Pancreas (tissue), 10 donors: ENCODE measurements at regions not wholly inside any gene's neighbourhood (a gene's known extent, or its start where the extent isn't known, plus 50 kb on each side); places are given as distances from the start of the nearest gene placed in this dataset.

Source experiments
- ATAC-seq, 4 donors: fragments of 200-7000 bp; cut with Tn5 transposase; one replicate each; pipeline versions ENCODE4 v1.8.0 to v1.9.1; 2020; ENCODE audit warnings: mild to moderate bottlenecking in 4 of 4, moderate library complexity in 4 of 4
- DNase-seq, 6 donors: peaks; one replicate each; pipeline ENCODE4 v3.0.0-alpha.2; 2020
- FAIRE-seq: peaks from 2 replicates; lab custom pipeline; 2012; peaks lifted over from hg19 to GRCh38; lab: Jason Lieb, UNC
- H3K27ac ChIP-seq, 4 donors: fragments of 200-600 bp; sonication (generic); 1 replicate in 3 of 4; 2 replicates in 1 of 4; pipeline versions ENCODE4 v1.5.0 to v1.8.0; 2020
- H3K27me3 ChIP-seq, 4 donors: fragments of 200-600 bp; one replicate each; pipeline ENCODE4 v1.8.0; 2021
- H3K36me3 ChIP-seq, 3 donors: fragments of 200-600 bp; sonication (generic) in 1 of 3; one replicate each; pipeline versions ENCODE4 v1.5.0 to v1.8.0; 2020 to 2021
- H3K4me1 ChIP-seq, 3 donors: fragments of 200-600 bp; one replicate each; pipeline ENCODE4 v1.8.0; 2021
- H3K4me3 ChIP-seq, 4 donors: fragments of 200-600 bp; sonication (generic) in 2 of 4; one replicate each; pipeline versions ENCODE4 v1.5.0 to v1.8.0; 2020 to 2021
- H3K9me3 ChIP-seq, 4 donors: fragments of 200-600 bp; one replicate each; pipeline ENCODE4 v1.8.0; 2021
- WGBS, 2 donors: extraction: QIAGEN DNeasy Blood & Tissue Kit; methylation state at CpG; one replicate each; pipeline ENCODE4 v1.1.7; 2013; 5-methylcytosine and 5-hydroxymethylcytosine counted together
- intact Hi-C, 3 donors: fragments of 100-400 bp; cut with DNase I; formaldehyde crosslinking; loops; one replicate each; pipeline versions ENCODE4 v1.11.1 to v1.14.2; 2022
- TF ChIP-seq, protein P1 (sequence below), 4 donors: fragments of 200-600 bp; sonication (generic) in 3 of 4; IDR thresholded peaks; one replicate each; pipeline versions ENCODE4 v1.5.0 to v1.8.0; 2021; ENCODE audit warnings: antibody characterized with exemption in 4 of 4
- donor health status: healthy with polysubstance abuse.
- donor health status: DM: no; HTN: no; CAD: no; lungs with moderate emphysema.
- donor health status: DM: no; HTN: no; CAD: no.
- donor health status: control.
- donor health status: control.
- donor health status: Bipolar disorder and iron deficiency.
- donor health status: DM: yes; HTN: yes; CAD: no.
- donor health status: DM: no; HTN: no; CAD: no.
- donor health status: DM: no; HTN: no; CAD: no.
- donor health status: DM: yes; HTN: yes; CAD: no.

DNA sequence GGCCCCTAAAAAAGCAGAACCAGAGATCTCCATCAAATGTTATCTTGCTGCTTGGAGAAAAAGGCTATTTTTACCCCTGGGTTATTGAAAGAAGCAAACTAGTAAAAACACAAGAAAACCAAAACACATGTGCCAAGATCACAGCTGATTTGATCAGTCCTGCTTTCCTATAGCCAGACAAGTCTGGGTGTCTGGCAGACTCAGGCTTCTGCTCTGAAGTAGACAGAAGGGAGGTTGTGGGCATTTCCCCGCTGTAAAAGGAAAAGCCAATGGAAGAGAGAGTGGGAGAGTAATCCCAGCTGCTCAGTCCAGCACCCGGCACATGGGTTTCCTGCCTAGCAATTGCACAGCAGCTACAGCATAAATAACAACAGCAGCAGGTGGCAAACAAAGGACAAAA, 177.9 kb downstream of the PHLDA1 start:
- WGBS, 2 donors = 67 to 78% methylated on average over 2 of the region's 2 CpGs
- Histone ChIP-seq H3K27me3 (no peaks in the 10 kb centered on the region), H3K36me3 (no peaks in the 10 kb centered on the region), H3K4me3 (no peak overlapping the region), H3K4me1 (peaks cover 0 to 5% (median 0%) of the 10 kb centered on the region in 3 donors), H3K27ac (no peak overlapping the region), H3K9me3 (no peaks in the 10 kb centered on the region)
- no peak for FAIRE-seq
- no peak for DNase-seq
- intact Hi-C loops = no loop called here
- ATAC-seq = peak in 2 of 4 donors; percentile 18 to 44
- TF ChIP-seq, protein P1, sequence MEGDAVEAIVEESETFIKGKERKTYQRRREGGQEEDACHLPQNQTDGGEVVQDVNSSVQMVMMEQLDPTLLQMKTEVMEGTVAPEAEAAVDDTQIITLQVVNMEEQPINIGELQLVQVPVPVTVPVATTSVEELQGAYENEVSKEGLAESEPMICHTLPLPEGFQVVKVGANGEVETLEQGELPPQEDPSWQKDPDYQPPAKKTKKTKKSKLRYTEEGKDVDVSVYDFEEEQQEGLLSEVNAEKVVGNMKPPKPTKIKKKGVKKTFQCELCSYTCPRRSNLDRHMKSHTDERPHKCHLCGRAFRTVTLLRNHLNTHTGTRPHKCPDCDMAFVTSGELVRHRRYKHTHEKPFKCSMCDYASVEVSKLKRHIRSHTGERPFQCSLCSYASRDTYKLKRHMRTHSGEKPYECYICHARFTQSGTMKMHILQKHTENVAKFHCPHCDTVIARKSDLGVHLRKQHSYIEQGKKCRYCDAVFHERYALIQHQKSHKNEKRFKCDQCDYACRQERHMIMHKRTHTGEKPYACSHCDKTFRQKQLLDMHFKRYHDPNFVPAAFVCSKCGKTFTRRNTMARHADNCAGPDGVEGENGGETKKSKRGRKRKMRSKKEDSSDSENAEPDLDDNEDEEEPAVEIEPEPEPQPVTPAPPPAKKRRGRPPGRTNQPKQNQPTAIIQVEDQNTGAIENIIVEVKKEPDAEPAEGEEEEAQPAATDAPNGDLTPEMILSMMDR (IDR thresholded peaks at IDR 0.05) = no peak

DNA sequence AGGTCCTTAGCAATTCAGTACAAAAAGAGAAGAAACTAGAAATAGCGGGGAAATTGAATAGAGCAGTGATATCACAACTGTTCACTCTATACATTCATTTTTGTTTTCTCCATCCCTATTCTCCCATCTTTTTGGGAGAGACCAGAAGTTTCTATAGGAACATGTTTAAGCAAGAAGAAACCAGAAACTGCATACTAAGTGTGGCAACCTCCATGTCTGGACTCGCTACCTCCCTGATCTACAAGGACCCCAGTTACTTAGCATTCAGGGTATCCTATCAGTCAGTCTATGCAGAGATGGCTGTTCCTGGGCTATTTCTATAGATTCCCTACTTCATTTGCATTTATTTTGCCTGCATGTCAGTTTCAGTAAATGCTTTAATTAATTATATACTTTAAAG, 178.6 kb downstream of the PHLDA1 start:
- intact Hi-C loops = no loop called here
- DNase-seq (no peak), ATAC-seq (no peak), FAIRE-seq (no peak)
- Histone ChIP-seq H3K36me3 (no peaks in the 10 kb centered on the region), H3K27ac (no peak overlapping the region), H3K27me3 (no peaks in the 10 kb centered on the region), H3K4me1 (peaks cover 0 to 6% (median 0%) of the 10 kb centered on the region in 3 donors), H3K4me3 (no peak overlapping the region), H3K9me3 (no peaks in the 10 kb centered on the region)
- TF ChIP-seq, protein P1 (IDR thresholded peaks at IDR 0.05) = no peak
- 71 to 79% methylated on average over 2 of the region's 2 CpGs for whole genome bisulfite sequencing, 2 donors

DNA sequence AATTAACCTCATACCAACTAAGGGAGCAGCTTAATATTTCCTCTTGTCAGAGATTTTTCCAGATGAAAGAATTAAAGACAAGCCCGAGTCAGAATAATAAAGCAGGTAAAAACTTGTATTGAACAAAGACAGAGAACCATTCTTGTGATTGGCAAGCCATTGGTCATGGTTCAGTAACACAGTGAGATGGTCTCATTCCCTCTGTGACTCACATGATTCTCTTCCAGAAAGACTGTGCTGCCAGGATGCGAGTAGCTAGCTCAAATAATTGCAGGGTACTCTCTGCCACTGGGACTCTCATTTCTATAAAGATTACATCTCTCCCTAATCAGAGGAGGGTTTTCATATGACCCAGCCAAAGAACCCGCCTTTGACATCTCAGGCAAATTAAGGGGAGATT, 179.4 kb downstream of the PHLDA1 start:
- Histone ChIP-seq H3K4me1 (peaks cover 0 to 6% (median 0%) of the 10 kb centered on the region in 3 donors), H3K4me3 (no peak overlapping the region), H3K36me3 (no peaks in the 10 kb centered on the region), H3K27ac (no peak overlapping the region), H3K27me3 (no peaks in the 10 kb centered on the region), H3K9me3 (no peaks in the 10 kb centered on the region)
- no peak for DNase-seq
- FAIRE-seq = no peak
- intact Hi-C loops = no loop called here
- WGBS, 2 donors = 93 to 95% methylated on average over 3 of the region's 3 CpGs
- ATAC-seq = no peak
- TF ChIP-seq, protein P1 (IDR thresholded peaks at IDR 0.05) = no peak

DNA sequence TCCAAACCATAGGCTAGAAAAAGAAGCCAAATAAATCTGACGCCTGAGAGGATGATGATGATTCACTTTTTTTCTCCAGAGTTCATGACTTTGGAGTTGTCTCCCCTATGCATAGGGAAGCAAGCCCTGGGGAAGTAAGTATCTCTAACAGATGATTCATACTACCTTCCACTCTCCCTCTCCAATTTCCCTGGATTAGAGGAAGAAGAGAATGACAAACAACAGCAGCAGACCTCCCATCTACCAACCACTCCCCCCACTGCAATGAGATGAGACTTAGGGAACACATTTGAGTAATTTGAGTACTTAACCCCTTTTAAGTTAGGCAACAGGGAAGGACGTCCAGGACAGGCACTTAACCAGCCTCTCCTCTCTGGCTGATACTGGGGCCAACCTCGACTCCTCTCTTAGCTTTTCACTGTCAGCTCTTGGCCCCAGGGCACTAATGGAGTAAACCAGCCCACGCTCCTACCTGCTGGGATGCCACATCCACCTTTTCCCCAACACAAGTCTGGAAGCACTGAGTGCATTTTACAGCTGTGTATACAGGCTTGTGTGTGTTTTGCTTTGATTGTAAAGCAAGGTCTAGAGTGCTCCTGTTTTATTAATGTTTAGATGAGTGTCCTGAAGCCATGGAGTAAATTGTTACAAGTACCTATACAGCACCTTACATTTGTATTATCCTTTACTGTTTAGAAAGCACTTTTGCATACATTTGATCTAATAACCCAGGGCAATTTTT, 180.7 kb downstream of the PHLDA1 start:
- TF ChIP-seq, protein P1 (IDR thresholded peaks at IDR 0.05) = no peak
- 54% methylated on average over 4 of the region's 4 CpGs for WGBS, 2 donors
- no peaks in the 10 kb centered on the region for H3K9me3 ChIP-seq
- no peak overlapping the region for H3K4me3 ChIP-seq
- no peak for ATAC-seq
- FAIRE-seq = no peak
- H3K4me1 ChIP-seq = peaks cover 0 to 6% (median 0%) of the 10 kb centered on the region in 3 donors
- intact Hi-C loops = no loop called here
- DNase-seq = no peak
- H3K27ac ChIP-seq = no peak overlapping the region
- H3K27me3 ChIP-seq = no peaks in the 10 kb centered on the region
- no peaks in the 10 kb centered on the region for H3K36me3 ChIP-seq

DNA sequence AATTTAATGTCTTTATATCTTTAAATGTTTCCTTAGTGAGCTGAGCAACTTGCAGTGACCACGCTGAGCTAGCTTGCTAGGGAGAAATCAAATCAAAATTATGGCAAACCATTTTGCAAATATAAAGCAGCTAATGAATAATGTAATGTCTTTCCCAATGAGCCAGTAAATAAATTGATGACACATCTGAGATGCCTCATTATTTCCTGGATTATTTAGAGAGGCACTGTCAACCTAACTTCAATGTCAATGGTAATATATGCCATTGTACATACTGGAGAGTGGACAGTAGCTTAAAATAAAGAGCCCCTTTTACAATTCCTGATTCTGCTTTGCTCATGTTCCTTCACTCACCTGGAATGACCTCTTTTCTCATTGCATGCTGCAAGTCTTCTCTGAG, 182.6 kb downstream of the PHLDA1 start:
- WGBS, 2 donors = 42 to 49% methylated on average over 1 of the region's 1 CpG
- no peaks in the 10 kb centered on the region for H3K27me3 ChIP-seq
- no peak overlapping the region for H3K27ac ChIP-seq
- FAIRE-seq (no peak), ATAC-seq (no peak), DNase-seq (no peak)
- H3K4me1 ChIP-seq = peaks cover 0 to 6% (median 0%) of the 10 kb centered on the region in 3 donors
- intact Hi-C loops = no loop called here
- no peaks in the 10 kb centered on the region for H3K9me3 ChIP-seq
- no peak overlapping the region for H3K4me3 ChIP-seq
- TF ChIP-seq, protein P1 (IDR thresholded peaks at IDR 0.05) = no peak
- H3K36me3 ChIP-seq = no peaks in the 10 kb centered on the region
